ENCODE measurements at regions not wholly inside any gene's neighbourhood (a gene's known extent, or its start where the extent isn't known, plus 50 kb on each side); places are given as distances from the start of the nearest gene placed in this dataset.

DNA sequence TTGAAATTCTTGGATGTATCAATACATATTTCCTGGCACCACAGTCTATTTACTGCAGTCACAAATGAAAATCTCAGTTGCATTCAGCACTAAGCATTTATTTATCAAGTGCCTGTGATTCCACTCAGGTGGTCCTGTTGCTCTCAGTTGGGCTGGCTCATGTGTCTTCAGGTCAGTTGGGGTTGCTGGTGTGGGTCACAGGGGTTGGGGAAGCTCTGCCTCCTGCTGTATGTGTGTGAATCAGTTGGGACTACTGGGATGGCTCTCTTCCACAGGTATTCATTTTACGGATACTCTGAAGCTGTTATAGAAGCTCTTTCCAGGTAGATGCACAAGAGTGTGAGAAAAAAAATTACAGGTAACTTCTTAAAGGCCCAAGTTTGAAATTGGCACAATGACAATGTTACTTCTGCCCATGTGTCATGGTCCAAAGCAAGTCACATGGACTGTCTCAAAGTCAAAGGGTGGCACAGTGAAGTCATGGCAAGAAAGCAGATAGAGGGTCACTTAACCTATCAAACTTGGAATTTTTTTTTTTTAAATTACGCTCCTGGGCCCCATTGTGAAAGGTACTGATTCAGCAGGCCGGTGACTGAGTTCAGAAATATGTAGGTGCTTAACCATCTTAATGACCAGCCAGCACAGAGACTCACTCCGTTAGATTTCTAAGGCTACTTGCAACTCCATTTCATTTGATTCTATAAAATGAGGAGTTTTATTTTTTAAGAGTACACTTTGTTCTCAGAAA, 249.2 kb upstream of the GCFC2 start:
- TF ChIP-seq EZH2 (IDR thresholded peaks at IDR 0.05; ENCODE audit: low read length, unreplicated experiment): no peak
- TF ChIP-seq, protein P1, sequence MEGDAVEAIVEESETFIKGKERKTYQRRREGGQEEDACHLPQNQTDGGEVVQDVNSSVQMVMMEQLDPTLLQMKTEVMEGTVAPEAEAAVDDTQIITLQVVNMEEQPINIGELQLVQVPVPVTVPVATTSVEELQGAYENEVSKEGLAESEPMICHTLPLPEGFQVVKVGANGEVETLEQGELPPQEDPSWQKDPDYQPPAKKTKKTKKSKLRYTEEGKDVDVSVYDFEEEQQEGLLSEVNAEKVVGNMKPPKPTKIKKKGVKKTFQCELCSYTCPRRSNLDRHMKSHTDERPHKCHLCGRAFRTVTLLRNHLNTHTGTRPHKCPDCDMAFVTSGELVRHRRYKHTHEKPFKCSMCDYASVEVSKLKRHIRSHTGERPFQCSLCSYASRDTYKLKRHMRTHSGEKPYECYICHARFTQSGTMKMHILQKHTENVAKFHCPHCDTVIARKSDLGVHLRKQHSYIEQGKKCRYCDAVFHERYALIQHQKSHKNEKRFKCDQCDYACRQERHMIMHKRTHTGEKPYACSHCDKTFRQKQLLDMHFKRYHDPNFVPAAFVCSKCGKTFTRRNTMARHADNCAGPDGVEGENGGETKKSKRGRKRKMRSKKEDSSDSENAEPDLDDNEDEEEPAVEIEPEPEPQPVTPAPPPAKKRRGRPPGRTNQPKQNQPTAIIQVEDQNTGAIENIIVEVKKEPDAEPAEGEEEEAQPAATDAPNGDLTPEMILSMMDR (conservative IDR thresholded peaks at IDR 0.05; ENCODE audit: low read depth, low read length): no peak
